H1 (cell line): ENCODE measurements at regions not wholly inside any gene's neighbourhood (a gene's known extent, or its start where the extent isn't known, plus 50 kb on each side); places are given as distances from the start of the nearest gene placed in this dataset.

ENCODE experiments used
- POLR2AphosphoS5 ChIP-seq: IDR thresholded peaks from 2 replicates; pipeline ENCODE4 v1.6.1; 2011; ENCODE audit warnings: low read depth, low read length
- SP2 ChIP-seq: IDR thresholded peaks from 2 replicates; pipeline ENCODE4 v1.6.1; 2012; ENCODE audit warnings: mild to moderate bottlenecking, low read length, inconsistent platforms
- ZNF274 ChIP-seq: IDR thresholded peaks from 2 replicates; pipeline ENCODE4 v1.7.0; 2012; ENCODE audit warnings: low read length, borderline replicate concordance; ENCODE audit errors: extremely low read depth

- TF ChIP-seq POLR2AphosphoS5 (no peak), ZNF274 (no peak), SP2 (no peak)
Observed at GRCh38 chr3:161770484-161771386, 274.1 kb downstream of the OTOL1 start (continued).
